Activated CD4-positive, alpha-beta T cell treated with anti-CD3 and anti-CD28 coated beads, Interleukin-10, Interleukin-2, amounts not matched to agents 100 ng/mL and 50 ng/mL, durations not matched to agents 16 hours and 8 hours (primary cell): ENCODE measurements at regions not wholly inside any gene's neighbourhood (a gene's known extent, or its start where the extent isn't known, plus 50 kb on each side); places are given as distances from the start of the nearest gene placed in this dataset.
"Not testable (repeated sequence)": the region's sequence is repeated elsewhere in the genome, so short reads cannot be mapped to it uniquely, and the experiment has no call there.

ENCODE experiments used
- DNase-seq: peaks from one replicate; pipeline ENCODE4 v3.0.0-alpha.2; 2020

DNA sequence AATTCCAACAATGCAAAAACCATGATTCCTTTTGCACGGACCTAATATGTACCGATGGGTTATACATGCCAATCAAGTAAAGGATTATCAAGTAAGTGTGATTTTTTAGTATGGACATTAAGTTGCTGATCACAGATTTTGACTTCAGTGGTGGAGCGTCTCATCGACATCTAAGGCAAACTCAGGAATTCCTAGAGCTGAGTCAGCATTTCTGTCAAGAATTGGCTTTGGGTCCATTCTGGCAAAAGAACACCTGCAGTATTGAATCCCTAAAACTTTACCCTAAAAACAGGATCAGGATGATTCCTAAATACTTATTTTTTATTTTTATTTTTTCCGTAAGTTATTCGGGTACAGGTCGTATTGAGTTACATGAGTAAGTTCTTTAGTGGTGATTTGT lies 83.6 kb downstream of the HPGD start:
- DNase-seq: no peak

DNA sequence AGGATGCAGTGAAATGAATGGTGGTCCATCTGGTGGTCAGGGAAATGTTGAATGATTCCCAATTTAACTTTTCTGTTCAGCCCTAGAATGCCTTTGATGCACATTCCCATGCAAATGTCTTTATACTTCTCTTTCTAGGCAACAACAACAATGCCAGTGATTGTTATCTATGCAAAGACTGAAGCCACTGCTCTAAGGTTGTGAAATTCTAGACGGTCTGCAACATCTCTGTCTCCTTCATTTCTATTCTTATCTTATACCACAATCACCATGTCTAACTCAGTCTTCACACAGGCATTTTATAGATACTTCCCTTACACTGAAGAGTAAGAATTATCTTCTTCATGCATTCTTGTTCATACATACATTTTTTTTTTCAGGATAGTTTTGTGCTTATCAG lies 84.5 kb downstream of the HPGD start:
- no peak for DNase-seq

DNA sequence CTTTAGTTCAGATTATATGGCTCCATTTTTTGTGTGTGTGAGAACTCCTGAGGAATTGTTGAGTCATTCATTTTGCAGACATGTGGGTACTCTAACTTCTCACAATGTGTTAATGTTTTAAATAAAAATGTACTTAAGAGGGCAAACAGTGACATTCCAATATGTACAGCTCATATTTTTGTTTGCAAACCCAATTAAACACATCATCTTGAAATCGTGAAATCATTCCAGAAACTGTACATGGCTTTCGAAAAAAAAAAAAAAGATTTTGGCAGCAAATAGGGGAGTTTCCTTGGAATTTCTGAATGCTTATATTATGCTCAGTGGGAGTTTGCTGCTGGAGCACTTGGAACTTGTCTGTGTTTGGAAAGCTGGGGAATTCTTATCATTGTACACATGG lies 85.0 kb downstream of the HPGD start:
- no peak for DNase-seq

DNA sequence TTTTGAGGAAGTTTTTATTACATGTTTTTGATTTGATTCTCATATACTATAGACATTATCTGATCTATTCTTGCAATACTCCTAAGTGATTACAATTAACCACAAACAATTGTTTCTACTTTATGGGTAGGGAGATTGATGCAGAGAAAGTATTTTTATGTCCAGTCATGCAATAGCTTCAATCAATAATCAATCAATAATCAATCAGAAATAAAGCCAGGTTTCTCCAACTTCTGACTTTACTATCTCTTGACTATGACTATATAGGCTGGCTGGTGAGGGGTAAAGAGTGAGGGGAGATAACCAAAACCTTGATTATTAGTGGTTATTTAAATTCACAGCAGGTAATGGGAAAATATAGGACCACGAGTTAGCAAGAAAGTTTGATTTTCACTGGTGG lies 85.9 kb downstream of the HPGD start:
- no peak for DNase-seq

DNA sequence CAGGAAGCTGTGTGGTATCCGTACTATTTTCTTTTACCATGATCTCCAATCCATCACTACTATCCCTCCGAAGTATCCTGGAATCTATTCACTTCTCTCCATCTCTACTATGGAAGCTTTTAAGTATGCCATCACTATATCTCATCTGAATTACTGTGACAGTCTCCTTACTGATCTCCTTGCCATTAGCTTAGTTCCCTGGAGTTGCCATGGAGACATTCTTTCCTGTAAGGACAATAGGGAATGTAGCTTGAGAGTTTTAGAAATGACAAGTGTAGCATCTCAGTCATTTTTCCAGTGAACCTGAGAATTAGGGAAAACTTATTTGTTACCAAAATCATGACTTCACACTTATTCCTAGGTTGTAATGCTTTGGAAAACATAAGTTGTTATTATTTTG lies 86.3 kb downstream of the HPGD start:
- no peak for DNase-seq

DNA sequence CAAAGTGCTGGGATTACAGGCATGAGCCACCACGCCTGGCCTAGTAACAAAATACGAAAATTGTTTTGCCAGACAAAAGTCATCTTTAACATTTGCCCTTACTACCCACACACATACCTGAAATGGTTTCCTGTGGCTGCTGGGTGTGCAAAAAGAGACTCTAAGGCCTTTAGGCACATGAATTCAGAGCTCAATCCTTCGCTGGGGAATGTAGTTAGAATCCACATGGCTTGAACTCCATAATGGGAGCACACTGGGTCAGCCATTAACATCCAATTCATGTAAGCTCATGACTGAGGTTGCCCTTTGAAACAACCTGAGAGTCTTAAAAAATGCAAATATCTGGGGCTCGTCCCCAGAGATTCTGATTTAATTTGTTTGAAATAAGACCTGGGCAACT lies 87.8 kb downstream of the HPGD start:
- DNase-seq: no peak

DNA sequence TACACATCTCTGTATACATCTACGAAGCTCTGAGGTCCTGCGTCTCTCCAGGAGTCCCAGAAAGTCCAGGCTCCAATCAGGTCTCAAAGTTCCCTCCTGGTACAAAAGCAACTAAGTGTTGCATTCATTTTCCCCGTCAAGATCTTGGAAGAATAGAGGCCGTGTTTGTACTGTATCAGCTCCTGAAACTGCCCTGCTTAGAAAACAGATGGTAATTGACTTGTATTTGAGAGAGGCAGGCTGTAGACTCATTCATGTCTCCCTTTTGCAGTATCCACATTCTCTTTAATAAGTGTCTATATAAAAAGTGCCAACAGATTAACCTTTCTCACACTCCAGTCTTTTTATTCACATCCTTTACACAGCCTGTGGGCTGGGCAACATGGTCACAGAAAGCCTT lies 91.7 kb downstream of the HPGD start:
- DNase-seq: no peak

DNA sequence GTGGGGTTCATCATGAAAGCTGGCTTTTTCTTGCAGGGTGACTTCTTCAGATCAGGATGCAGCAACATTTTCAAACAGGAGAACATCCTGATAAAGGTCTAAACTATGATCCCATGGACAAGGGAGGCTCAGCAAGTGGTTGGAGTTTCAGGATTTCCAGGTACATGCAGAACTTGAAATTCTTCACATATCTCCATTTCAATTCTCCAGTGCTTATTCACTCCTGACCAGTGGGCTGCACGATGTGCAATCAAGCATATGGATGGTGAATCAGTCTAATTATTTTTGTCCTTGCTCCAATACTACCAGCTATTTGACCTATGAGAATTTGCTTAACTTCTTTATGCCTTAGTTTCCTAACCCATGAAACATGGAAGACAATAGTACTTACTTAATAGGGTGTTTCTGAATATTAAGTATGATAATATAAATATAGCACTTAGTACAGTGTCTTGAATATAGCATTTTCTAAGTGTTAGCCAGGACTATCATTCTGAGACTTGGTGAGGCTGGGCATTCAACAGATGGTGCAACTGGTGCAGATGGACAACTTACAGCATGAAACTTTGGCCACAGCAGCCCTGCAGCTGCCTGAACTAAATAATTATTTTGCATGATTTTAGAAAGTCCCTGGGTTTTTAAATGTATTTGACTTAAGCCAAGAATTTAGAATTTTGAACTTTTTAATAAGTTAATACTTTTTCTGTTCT lies 92.4 kb downstream of the HPGD start:
- DNase-seq: no peak

DNA sequence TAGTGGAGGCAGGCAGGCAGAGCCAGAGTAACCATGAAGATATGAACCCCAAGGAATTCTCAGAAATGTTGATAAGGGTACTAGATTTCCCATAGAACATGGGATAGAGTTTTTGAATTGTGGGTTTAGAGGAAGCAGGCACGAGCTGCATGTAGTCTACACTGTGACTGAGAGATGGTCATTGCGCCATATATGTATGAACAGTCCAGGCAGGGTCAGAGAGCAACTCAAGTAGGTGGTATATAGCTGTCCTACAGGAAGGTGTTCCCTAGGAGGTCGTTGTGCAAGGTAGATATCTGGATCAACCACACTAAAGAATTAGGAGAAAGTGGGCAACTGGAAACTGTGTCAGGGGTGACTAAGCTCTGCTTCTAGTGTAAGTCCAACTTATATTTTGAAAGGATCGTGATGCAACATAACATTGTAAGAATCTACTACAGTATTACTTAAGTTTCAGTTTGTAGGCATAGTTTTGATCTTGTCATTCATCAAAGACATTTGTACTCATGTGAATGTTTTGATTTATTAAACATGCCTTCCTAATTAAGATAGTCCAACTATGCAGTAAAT lies 94.6 kb downstream of the HPGD start:
- no peak for DNase-seq

DNA sequence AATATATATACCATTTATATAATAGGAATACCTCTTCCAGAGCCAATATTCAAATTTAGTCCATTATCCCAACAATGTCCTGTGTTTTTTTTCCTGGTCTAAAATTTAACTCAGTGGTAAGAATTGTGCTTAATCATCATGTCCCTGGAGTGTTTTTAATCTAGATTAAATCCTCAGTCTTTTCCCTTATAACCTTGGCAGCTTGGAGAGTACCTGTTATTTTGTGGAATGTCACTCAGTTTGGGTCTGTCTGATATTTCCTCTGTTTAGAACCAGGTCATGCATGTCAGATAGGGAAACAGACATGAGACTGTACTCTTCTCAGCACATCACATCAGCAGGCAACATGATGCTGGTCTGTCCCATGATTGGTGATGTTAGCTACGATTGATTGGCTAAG lies 96.6 kb downstream of the HPGD start:
- no peak for DNase-seq

DNA sequence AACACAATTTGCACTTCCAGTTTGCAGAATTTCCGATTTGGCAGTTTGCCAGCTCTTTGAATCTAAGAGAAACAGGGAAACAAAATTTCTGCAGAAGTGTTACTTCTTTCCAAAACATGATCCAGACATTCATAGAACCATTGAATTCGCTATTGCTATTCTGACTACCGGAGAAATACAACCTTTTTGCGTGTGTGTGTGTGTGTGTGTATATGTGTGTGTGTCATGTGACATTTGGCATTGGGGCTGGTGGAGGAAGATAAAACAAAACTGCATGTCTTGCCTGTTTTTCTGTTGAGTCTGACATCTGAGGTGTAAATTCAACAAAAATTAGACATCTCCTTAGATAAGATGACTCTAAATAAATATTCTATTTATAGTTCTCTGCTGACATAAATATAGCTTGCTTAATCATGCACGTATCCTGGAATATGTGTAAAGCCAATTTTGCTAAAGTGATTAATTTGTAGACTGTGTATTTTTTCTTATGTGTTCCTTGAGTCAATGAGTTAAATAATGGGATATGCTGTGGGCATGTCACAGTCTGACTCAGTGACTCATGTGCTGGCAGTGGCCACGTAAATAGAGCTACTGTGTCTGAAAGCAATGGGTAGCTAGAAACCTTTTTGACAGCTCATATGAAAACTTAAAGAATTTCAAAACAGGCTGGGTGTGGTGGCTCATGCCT lies 98.9 kb downstream of the HPGD start:
- DNase-seq: peak; percentile 56

DNA sequence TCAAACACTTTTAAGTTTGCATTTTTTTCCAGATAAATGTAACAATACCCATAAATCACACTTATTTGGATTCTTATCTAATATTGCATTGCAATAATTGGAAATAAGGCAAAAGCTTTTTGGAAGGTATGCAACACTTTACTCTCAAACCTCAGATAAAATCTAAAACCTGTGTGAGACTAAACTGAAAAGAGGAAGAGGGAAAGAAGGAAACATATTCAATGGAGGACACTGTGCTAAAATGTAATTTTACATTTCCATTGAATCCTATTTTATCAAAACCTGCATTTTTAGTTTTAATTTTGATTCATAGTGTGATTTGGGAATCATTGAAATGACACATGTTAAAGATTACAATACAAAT lies 99.4 kb downstream of the HPGD start:
- no peak for DNase-seq

DNA sequence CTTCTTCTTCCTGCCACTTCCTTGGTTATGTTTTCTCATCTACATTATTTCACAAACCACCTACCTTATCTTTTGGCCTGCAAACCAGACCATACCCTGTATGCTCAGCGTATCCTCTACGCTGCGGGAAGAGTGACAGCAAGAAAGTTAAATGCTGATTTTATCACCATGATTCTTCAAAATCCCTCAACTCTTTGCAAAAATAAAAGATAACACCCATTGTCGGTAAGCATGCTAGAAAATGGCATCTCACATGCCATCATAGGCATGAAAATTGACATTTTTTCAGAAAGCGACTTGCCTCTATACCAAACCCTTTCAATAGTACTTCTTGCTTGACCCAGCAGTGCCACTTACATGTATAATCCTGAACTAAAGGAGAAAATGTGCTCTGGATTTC lies 102.0 kb downstream of the HPGD start:
- peak; percentile 3 for DNase-seq

DNA sequence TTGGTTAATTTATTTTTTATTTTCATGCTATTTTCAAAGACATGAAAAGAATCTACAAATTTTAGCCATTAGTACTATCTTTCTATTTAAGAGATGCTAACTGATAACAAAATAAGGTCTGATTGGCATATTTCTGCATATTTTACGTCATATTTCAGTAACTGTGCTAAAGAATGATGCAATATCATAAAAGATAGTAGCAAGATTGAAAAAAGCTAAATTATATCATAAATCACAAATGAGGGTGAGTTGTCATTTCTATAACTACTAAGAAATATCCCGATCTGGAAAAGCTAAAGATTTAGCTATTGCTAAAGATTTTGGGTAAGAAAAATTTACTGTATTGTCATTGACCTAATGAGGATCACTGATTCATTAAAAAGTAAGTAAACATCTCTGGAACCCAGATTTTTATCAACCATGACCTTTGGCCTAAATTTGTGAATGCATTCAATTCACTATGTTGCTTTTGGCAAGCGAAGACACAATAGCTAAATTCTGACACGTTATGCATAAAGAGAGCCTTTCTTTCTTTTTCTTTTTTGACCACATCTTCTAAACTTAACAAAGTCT lies 103.6 kb downstream of the HPGD start:
- no peak for DNase-seq

DNA sequence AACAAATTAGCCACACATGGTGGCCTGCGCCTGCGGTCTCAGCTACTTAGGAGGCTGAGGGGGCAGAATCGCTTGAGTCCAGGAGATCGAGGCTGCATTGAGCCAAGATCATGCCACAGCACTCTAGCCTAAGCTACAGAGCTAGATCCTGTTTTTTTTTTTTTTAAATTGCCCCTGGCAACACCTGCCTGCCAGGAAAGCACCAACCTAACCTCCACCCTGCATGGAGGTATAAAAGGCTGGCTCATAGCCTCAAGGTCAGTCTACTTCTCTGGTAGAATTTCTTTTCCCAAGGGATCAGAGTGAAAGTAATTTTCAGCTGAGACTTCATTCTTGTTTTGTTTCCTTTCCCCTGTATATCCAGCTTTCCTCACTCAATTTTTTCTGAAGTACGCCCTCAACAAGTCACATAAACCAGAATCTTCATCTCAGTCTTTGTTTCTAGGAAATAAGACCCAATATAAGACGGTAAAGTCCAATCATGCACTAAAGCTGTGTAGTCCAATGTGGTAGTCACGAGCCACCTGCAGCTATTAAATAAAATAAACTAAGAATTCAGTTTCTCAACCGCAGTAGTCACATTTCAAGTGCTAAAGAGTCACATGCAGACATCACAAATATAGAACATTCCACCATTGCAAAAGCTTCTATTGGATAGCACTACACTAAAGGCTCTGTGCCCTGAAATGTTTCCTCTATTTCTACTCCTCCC lies 113.3 kb downstream of the HPGD start:
- no peak for DNase-seq

DNA sequence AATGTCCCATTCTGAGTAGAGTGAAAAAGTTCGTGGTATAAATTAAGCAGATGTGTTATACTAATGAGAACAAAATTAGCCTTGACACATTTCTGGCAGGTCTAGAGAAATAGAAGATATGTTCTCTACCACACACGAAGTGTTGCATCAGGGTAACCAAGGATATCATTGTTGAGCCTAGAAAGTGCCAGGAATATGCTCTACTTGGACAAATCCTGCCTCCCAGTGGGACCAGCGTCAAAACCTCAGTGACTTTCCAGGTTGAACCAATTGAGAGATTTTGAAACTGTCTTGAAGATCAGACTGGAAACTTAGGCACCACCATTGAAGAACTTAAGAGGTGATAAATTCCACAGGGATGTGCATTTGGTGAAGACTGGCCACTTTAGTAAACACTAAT lies 115.9 kb downstream of the HPGD start:
- DNase-seq: no peak

DNA sequence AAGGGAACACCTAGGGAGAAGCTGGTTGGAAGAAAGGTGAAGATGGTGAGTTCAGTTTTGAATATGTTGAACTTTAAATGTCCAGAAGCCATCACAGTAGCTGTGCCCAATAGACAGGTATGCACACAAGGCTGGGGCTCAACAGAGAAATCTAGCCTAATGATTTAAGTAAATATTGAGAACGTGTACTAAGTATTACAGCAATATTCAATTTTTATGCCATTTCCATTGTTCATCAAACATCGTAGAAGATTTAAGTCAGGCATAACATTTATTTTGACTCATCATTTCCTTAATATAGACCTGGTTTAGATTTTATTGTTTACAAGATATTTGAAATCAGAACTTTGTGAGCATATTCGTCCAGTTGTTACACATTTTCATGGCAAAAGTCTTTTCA lies 116.4 kb downstream of the HPGD start:
- DNase-seq: no peak

DNA sequence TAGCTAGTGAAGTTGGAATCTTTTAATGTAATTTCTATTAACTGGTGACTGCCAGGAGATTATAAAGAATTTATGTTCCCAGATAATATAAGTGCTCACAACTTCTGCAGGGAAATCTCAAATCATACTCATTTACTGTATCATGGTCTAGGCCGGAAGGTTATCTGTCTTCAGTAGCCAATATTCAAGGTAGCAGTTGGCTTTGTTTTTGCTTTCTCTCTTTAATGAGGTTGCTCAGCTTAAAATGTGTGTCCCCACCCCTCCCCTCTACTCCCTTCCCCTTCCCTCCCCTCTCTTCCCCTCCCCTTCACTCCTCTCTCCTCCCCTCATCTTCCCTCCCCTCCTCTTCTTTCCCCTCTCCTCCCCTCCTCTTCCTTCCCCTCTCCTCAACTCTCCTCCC lies 117.6 kb downstream of the HPGD start:
- no peak for DNase-seq

DNA sequence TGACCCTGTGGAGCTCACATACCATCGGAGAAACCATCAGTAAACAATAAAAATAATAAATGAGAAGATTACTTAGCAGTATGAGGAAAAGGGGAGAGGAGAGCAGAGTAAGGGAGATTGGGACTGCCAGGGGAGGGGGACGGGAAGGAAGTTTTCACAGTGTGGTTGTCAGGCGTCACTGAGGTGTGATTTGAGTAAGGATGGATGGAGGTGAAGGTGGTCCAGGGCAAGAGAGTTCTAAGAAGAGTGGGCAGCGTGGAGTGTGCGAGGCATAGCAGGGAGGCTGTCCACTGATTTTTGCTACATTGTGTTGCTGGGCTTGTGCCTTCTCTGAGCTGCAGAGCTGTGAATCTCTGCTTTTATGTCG lies 119.1 kb downstream of the HPGD start:
- no peak for DNase-seq

DNA sequence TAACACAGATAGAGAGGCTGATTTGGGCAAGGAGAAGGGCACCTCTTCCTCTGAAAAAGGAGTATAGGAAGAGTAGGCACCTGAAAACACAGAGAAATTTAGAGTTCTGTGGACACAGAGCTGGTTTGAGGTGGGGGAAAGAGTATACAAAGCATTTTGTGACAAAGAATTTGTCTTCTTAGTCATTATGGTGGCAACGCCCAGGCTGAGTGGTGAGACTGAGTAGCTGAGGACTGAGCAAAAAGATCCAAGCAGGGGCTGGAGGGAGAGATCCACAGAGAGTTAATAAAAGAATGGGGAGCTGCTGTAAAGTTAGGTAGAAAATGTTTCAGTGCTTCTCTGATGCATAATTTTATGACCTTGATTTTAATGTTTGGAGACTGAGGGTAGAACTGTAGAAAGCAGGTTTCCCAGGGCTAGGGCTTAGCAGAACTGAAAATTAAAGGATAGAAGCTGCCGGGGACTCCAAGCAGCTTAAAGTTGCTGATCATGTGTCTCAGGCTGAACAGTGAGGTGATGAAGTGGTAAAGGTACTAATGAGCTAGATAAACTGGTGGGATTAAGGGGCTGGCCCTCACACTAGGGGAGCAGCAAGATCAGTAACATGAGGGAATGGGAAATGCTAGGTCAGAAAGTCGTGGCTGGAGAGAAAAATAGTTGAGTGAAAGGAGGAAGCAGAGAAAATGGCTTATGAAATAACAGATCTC lies 118.9 kb downstream of the CEP44 start:
- no peak for DNase-seq

DNA sequence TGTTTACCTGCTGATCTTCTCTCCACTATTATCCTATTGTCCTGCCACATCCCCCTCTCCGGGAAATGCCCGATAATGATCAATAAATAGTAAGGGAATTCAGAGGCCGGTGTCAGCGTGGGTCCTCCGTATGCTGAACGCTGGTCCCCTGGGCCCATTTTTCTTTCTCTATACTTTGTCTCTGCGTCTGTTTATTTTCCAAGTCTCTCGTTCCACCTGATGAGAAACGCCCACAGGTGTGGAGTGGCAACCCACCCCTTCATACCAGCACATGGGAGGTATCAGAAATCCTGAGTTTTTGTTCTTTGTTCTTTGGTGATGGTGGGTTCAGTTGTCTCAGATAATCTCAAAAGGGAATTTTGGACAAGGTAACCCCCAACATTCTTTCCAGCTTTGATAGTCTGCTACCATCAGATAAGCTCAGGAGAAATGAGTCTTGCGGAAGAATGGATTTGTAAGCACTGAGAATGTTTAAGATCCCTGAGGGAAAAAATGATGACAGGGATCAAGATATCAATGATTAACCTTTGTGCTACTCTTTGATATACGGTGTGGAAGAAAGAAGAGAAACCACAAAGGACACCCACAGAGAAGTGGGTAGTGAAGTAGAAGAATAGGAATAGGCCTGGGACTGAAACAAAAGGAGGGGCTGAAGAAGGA lies 117.9 kb downstream of the CEP44 start:
- no peak for DNase-seq

DNA sequence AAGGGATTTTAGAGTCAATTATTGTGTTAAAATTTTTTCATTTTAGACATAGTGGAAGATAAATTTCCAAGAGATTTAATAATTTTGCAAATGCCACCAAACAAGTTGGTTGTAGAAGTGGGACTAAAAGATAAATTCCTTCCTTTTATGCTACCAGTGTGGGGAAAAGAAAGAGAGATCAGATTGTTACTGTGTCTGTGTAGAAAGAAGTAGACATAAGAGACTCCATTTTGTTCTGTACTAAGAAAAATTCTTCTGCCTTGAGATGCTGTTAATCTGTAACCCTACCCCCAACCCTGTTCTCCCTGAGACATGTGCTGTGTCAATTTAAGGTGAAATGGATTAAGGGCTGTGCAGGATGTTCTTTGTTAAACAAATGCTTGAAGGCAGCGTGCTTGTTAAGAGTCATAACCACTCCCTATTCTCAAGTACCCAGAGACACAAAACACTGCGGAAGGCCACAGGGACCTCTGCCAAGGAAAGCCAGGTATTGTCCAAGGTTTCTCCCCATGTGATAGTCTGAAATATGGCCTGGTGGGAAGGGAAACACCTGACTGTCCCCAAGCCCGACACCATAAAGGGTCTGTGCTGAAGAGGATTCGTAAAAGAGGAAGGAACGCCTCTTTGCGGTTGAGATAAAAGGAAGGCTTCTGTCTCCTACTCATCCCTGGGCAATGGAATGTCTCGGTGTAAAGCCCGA lies 117.0 kb downstream of the CEP44 start:
- DNase-seq: not testable (repeated sequence)
